ENCODE measurements at regions not wholly inside any gene's neighbourhood (a gene's known extent, or its start where the extent isn't known, plus 50 kb on each side); places are given as distances from the start of the nearest gene placed in this dataset.
"Not testable (repeated sequence)": the region's sequence is repeated elsewhere in the genome, so short reads cannot be mapped to it uniquely, and the experiment has no call there.

DNA sequence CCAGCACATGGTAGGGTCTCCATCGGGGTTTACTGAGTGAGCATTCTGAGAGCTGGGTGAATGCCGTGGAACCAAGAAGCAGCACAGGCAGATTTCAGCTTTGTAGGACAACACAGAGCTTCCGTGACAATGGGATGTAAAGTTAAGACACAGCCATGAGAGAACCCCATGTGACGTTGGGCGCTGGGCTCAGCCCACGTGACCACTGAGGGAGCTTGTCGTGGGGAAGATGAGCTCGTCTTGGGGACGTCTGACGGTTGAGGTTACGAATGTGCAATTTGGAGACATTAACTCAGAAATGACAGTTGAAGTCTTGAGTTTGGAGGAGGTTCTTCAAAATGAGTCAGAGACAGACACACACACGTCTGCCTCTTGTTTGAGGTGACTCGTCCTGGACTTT, 51.5 kb upstream of the MUC20 start:
- DNase-seq, result not testable (repeated sequence)

DNA sequence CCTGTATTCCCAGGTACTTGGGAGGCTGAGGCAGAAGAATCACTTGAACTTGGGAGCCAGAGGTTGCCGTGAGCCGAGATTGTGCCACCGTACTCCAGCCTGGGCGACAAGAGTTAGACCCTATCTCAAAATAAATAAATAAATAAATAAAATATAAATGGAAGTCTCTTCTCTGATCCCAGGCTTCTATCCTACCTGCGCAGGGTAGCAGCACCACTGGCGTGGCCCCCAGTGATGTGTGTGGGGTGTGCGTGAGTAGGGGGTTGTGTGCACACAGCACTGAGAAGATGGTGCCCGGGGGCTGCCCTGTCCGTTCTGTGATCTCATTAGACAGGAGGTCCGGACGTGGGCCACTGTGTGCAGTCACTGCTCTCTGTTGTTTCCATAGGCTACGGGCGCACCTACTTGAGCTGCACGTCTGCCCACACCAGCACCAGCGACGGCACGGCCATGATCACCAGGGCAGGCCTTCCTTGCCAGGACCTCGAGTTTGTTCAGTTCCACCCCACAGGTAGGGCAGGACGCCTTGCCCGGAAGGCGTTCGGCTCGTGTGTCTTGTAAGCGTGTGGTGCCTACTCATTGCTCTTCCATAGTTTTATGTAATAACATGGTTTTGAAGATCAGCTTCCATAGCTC, 52.5 kb upstream of the MUC20 start:
- not testable (repeated sequence) for DNase-seq

DNA sequence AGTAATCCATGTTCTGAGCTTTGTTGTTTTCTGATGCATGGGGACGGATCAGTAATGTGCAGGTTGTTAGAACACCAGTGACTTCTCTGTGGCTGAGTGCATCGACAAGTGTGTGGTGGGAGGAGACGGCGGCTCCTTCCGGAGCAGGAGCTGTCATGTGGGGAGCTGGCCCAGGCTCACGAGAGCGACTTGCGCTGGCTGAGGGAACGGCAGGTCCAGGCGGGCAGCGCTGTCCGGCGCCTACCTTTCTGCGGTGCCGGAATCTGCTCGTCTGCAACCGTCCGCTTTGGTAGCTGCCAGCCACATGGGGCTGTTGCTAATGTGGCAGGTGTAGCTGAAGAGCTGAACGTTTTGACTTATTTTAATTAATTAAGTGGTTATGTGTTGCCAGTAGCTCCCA, 55.5 kb upstream of the MUC20 start:
- DNase-seq, result not testable (repeated sequence)

DNA sequence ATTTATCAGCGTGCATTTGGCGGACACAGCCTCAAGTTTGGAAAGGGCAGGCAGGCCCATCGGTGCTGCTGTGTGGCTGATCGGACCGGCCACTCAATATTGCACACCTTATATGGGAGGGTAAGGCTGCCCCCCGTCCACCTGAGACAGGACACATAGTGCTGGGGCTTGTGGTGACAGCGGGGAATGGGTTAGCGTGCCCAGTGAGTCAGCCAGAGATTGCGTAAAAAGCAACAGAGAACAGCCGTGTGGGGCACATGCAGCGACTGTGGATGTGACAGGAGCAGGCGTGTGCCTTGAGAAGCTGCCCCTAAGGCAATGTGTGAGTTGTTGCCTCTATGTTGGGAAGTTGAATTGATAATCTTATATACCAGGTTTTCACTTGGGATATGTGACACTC, 56.6 kb upstream of the MUC20 start:
- not testable (repeated sequence) for DNase-seq

DNA sequence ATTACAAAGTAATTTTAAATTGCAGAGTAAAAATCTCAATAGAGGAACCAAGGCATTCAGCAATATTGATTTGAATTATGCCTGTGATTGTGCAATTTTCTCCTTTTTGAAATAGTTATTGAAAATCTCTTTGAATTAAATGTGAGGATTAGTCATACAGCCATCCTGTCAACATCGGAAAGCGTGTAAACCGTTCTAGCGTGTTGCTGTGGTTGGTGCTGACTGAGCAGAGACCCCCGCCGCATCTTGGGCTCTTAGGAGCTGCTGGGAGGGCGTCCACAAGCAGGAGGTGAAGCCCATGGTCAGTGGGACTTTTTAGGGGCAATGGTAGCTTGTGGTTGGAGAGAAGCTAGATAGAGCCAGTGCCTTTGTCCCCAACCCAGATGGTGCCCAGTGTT, 61.6 kb upstream of the MUC20 start:
- not testable (repeated sequence) for DNase-seq

DNA sequence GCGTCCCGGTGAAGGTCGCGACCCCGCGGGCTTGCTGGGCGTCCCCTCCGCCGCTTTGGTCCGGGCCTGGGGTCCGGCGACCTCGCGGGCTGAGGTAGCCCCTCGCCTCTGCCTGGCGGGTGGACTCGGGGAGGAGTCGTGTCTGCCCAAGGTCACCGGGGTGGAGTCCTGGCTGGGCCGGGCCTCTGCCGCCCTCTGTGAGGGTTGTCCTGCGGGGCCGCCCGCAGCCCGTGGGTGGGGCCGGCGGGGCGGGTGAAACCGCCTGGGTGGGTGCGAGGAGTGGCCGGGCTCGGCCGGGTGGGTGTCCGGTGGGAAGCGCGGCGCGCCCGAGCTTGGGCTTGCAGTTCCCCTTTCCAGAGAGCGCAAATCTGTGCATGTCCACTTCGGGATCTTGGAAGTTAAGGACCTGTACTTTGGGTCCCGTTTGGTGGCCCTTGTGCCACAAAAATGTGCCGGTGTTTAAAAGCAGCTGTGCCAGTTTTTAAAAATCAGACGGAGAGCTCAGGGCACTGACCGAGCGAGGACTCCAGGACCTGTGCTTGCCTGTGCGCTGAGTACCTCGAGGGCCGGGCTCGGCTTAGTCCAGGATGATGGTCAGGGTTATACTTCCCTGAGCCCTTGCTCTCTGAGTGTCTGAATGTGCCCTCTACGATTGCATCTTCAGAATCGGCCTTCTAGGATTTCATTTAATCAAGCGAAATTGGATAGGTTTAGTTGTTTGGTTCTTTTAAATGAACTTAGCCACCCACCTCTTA, 62.2 kb upstream of the MUC20 start:
- DNase-seq, result not testable (repeated sequence)

DNA sequence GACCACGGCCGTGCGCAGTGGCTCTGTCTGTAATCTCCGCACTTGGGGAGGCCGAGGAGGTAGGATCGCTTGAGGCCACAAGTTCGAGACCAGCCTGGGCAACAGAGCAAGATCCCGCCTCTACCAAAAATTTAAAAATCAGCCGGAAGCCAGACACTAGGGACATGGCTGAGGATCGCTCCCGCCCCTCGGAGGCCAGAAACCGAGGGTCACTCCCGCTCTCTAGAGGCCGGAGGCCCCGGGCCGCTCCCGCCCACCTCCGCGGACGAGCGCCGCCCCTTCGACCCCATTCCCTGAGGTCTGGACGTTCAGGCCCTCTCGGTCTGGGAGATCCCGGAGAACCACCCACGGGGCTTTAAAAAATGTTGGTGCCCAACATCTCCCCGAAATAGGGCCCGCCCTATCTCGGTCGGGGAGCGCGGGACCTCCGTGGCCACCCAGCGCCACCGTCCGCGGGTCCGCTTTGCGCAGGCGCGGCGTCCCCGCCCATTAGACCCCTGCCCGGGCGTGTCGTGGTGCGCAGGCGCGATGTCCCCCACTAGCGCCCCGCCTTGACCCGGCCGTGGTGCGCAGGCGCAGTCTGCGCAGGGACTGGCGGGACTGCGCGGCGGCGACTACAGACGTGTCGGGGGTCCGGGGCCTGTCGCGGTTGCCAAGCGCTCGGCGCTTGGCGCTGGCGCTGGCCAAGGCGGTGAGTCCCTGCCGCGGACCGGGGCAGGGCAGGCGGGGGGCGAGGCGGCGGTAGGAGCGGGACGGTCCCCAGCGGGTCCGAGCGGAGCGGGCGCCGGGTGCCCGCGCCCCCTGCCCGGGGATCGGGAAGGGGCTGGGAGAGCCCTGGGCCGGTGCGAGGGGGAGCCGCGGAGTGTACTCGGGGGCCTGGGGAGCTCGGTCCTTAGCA, 63.1 kb upstream of the MUC20 start:
- peak; percentile 65 for DNase-seq

DNA sequence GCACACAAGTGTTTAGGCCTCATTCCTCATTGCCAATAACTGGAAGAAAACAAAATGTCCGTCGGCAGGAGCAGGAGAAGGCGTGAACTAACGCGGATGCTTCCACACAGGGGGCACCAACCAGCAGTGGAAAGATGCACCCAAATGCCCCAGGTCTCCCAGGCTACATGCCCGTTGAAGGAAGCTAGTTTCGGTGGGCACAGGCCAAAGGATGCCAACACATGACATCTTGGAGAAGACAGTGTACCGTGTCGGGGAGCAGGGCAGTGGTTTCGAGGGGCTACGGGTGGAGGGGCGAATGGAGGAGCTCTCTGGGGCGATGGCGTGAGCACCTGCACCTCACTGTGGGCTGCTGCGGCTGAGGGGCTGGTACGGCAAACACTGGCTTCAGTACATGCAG, 64.7 kb upstream of the MUC20 start:
- not testable (repeated sequence) for DNase-seq

DNA sequence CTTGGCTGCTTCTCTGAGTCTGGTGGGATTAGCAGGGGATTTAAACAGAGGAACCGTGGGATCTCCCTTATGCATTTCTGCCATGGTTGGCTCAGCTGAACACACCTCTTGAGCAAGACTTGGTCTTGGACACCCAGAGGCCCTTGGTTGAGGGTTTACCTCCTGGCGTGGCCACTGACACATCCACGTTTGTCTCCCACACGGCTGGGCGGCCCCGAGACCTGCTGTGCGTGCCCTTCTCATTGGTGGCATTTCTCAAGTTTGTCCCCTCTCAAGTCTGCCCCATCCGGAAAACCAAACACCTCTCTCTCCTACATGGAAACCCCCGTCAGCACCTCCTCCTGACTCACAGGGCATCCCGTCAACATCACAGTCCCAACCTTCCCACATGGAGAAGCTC, 66.0 kb upstream of the MUC20 start:
- not testable (repeated sequence) for DNase-seq

DNA sequence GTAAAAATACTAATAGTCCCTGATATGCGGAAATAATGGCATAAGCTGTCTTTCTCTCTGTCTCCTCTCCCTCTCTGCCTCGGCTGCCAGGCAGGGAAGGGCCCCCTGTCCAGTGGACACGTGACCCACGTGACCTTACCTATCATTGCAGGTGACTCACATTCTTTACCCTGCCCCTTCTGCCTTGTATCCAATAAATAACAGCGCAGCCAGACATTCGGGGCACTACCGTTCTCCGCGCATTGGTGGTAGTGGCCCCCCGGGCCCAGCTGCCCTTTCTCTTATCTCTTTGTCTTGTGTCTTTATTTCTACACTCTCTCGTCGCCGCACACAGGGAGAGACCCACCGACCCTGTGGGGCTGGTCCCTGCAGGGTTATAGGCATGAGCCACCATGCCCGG, 66.6 kb upstream of the MUC20 start:
- DNase-seq, result not testable (repeated sequence)

DNA sequence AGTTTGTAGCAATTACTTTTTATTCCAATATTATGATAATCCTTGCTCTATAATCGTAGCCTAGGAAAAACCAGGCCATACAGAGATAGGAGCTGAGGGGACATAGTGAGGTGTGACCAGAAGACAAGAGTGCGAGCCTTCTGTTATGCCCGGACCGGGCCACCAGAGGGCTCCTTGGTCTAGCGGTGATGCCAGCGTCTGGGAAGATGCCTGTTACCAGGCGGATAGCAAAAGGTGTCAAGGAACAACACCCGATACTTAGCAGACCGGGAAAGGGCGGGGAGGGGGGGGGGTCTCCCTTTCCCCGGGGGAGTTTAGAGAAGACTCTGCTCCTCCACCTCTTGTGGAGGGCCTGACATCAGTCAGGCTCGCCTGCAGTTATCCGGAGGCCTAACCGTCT, 67.1 kb upstream of the MUC20 start:
- not testable (repeated sequence) for DNase-seq

DNA sequence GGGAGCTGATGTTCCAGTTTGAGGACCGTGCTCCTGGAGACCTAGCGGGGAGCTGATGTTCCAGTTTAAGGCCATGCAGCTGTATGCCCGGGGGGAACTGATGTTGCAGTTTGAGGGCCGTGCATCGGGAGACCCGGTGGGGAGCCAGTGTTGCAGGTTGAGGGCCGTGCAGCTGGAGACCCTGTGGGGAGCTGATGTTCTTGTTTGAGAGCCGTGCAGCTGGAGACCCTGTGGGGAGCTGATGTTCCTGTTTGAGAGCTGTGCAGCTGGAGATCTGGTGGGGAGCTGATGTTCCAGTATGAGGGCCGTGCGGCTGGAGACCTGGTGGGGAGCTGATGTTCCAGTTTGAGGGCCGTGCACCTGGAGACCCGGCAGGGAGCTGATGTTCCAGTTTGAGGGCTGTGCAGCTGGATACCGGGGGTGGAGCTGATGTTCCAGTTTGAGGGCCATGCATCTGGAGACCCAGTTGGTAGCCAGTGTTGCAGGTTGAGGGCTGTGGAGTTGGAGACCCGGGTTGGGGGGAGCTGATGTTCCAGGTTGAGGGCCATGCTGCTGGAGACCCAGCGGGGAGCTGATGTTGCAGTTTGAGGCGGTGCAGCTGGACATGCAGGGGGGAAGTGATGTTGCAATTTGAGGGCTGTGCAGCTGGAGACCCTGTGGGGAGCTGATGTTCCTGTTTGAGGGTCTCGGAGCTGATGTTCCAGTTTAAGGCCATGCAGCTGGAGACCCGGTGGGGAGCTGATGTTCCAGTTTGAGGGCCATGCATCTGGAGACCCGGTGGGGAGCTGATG, 64.4 kb upstream of the APOD start:
- DNase-seq, result not testable (repeated sequence)

DNA sequence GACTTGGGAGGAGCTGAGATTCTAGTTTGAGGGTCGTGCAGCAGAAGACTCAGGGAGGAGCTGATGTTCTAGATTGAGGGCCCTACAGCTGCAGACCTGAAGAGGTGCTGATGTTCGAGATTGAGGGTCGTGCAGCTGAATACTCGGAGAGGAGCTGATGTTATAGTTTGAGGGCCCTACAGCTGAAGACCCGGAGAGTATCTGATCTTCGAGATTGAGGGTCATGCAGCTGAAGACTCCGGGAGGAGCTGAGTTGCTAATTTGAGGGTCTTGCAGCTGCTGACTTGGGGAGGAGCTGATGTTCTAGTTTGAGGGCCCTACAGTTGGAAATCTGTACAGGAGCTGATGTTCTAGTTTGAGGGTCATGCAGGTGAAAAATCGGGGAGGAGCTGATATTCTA, 62.1 kb upstream of the APOD start:
- not testable (repeated sequence) for DNase-seq

DNA sequence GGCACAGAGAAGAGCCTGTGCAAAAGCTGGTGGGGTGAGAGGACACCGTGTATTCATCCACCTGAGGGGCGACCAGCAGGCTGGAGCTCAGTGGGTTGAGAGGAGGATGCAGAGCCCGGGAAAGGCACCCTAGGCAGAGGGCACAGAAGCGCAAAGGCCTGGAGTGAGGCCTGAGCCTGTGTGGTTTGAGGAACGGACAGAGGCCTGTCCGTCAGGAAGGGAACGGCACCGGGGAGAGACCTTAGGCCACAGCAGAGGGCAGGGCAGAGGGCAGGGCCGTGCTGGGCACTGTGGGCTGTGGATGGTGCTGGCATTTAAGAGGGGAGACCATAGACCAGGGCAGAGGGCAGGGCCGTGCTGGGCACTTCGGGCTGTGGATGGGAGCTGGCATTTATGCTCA, 59.5 kb upstream of the APOD start:
- not testable (repeated sequence) for DNase-seq

DNA sequence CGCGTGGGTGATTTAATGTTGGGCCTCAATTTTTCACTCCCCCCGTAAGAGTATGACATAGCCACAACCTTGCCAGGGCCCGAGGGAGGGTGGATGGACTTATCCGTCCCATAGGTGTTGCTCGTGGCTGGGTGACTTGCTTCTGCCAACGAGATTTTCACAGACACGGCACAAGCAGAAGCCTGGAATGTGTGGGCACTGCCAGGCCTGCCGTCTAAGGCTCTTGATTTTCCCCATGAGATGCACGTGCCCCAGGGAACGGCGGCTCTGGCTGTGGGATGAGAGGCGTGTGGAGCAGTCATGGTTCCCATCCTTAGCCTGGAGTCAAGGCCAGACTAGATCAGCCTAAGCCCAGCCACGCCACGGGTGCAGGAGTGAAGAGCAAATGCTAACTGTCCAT, 58.6 kb upstream of the APOD start:
- not testable (repeated sequence) for DNase-seq

DNA sequence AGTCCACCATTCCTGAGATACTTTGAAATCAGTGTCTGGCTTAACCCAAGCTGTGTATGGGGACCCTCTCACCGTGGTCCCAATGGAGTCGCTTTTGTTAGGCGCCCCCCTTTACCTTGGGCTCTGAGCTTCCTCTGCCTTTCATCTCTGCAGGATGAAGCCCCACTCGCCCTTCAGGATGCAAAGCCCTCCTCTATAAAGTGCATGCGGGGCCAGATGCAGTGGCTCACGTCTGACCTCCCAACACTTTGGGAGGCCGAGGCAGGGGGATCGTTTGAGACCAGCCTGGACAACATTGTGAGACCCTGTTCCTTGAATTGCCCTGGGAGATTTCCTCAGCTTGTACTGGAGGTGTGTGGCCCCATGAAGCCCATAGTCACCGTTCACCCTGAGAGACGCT, 54.7 kb upstream of the APOD start:
- DNase-seq, result not testable (repeated sequence)

DNA sequence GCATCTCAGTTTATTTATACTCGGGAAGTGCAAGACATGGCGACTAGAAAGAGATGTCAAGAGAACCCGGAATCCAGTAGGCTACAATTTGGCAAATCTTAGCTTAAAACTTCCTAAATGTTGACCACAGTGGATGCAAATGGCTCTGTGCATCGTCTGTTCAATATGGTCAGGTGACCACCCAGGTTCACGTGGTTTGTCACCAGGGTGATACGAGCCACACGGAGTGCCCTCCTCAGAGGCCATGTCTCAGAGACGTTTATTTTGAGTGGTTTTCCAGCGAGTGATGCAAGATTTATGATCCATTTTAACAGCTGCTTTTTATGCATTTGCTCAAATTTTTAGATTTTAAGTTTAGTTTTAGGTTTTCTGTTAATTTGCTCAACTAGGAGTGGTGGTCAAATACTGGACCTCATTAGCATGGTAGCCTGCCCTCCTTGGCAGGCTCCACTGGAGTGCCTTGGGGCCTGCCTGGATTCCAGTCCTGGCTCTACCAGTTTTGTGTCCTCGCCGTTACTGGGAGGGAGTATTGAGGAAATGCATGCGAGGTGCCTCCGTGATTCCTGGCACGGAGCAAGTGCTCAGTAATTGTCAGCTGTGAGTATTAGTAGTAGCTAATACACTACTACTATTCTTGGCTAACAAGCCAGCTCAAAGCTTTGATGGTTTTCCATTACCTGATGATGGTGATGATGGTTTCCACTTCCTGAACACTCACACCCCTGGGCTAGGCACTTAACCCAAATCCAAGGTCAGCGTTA, 53.9 kb upstream of the APOD start:
- DNase-seq, result not testable (repeated sequence)

DNA sequence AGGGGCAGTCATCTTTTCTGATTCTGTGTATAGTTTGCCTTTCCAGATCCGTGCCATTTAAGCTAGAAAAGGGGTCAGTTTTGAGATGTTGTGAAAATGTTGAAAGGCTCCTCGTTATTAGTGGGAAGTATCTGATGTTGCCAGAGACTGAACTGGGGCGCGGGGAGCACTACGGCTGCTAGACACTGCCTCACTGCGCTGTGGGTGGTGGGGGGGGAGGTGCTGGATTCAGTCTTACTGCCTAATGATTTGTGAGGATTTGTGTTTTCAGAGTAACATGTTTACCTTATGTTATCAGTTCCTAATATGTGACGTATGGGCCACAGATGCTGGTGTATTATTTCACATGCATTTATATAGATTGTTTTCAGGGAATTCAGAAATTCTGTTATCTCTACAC, 53.3 kb upstream of the APOD start:
- DNase-seq, result not testable (repeated sequence)

DNA sequence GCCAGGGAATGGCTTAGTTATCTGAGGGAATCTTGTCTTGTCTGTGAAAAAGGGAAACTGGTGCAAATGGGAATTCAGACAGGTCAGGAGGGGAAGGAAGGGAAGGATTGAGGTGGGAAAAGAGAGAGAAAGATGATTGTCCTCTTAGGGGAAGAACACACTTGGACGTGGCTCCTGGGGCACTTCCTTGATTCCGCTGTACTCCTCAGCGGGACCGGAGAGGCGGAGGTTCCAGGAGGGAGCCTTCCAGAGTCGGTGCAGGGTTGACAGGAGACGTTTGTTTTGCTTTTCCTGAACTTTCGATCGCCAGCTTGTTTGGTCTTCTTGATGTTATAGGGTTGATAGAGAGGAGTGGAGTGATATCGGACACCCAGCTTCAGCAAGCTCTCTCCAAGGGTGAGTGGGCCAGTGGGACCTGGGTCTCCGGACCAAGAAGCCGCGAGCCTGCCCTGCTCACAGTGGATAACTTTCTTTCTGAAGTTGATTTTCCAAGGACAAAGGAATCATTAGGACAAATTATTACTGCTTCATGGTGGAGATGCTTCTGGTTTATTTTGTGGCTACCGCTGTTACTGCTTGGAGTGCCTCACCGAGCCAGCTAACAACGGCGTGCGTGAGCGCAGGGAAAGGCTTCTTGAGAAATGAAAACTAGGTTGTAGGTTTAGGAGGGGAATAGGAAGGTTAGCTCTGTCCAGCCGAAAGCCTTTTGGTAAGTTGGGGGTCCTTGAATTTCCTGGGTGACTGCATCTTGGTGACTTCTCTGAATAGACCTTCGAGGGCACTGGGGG, 52.4 kb upstream of the APOD start:
- not testable (repeated sequence) for DNase-seq

DNA sequence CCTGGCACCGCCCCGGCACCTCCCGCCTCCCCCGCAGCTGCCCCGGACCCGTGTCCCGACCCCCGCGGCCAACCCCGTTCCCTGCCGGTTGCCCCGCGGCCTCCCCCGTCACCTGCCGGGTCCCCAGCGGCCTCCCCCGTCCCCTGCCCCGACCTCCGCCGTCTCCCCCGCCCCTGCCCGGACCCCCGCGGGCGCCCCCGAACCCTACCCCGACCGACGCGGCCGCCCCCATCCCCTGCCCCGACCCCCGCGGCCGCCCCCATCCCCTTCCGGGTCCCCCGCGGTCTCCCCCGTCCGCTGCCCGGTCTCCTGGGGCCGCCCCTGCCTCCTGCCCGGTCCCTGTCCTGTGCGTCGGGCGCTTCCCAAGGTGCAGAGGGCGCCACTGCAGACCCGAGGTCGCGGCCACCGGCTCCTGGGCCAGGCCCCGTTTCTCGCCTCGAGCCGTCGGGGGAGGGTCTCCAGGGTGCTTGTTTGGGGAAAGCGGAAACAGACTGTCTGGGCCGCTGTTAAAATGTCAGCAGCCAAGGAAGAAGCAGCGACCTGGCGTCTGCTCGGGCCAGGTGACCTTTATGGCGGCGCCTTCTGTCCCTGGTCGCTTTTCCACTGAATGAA, 51.6 kb upstream of the APOD start:
- DNase-seq, result not testable (repeated sequence)
